ENCODE measurements at regions not wholly inside any gene's neighbourhood (a gene's known extent, or its start where the extent isn't known, plus 50 kb on each side); places are given as distances from the start of the nearest gene placed in this dataset.

DNA sequence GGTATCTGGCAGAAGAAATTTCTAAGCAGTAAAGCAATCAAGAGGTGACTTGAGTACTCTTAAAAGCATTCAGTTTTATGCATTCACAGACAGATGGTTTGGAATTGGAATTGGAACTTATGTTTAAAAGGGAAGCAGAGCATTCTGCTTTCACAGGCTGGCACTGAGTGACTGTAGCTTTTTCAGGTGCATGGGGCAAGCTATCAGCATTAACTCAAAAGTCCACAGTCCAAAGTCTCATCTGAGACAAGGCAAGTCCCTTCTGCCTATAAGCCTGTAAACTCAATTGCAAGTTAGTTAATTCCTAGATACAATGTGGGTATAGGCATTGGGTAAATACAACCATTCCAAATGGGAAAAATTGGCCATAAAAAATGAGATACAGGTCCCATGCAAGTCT, 1620.3 kb downstream of the MRPL39 start (continued):
- TF ChIP-seq ZNF462 (CRISPR knock-in tag; IDR thresholded peaks at IDR 0.05) (no peak), CTCF (conservative IDR thresholded peaks at IDR 0.05; ENCODE audit: low read depth in 2 of 2) (no peak), ETS1 (IDR thresholded peaks at IDR 0.05) (no peak), JUNB (IDR thresholded peaks at IDR 0.05; ENCODE audit: unreplicated experiment) (no peak), POLR2AphosphoS5 (IDR thresholded peaks at IDR 0.05; ENCODE audit: low read depth) (no peak)

GRCh38 chr21:23986214-23986613, 1621.1 kb downstream of the MRPL39 start:
- H4K20me1 ChIP-seq (replicated peaks; ENCODE audit: insufficient read depth) = no peaks in the 10 kb centered on the region
- no peak overlapping the region for H3K27ac Mint-ChIP-seq
- no peaks in the 10 kb centered on the region for H3K9me2 ChIP-seq (ENCODE audit: insufficient read depth)
- no peak overlapping the region for H2AFZ ChIP-seq
- no peaks in the 10 kb centered on the region for H3K36me3 ChIP-seq (ENCODE audit: insufficient read depth)
- H3K27ac ChIP-seq (ENCODE audit: low read depth) = no peak overlapping the region
- no peak overlapping the region for H3K4me3 Mint-ChIP-seq
- H3K4me3 ChIP-seq = no peak overlapping the region
- no peak for DNase-seq (ENCODE audit: low spot score)
- no peaks in the 10 kb centered on the region for H3F3A ChIP-seq (replicated peaks; ENCODE audit: low read depth)
- no peak for ATAC-seq
- no peaks in the 10 kb centered on the region for H3K4me1 ChIP-seq (ENCODE audit: insufficient read depth)
- H3K27me3 ChIP-seq (ENCODE audit: insufficient read depth) = no peaks in the 10 kb centered on the region
- no peaks in the 10 kb centered on the region for H3K79me2 ChIP-seq (replicated peaks; ENCODE audit: insufficient read depth)
- no peak overlapping the region for H3K4me2 ChIP-seq
- H3K27me3 Mint-ChIP-seq (ENCODE audit: insufficient read depth, low read depth, poor library complexity) = peaks cover 2% of the 10 kb centered on the region
- H3K4me1 Mint-ChIP-seq = no peaks in the 10 kb centered on the region
- H3K9me3 Mint-ChIP-seq = peaks cover 84% of the 10 kb centered on the region
- H3K36me3 Mint-ChIP-seq (ENCODE audit: low read depth) = peaks cover 27% of the 10 kb centered on the region
- no peak for TF ChIP-seq STAT1 (IDR thresholded peaks at IDR 0.05; ENCODE audit: unreplicated experiment)
- TF ChIP-seq POLR2AphosphoS5 (IDR thresholded peaks at IDR 0.05; ENCODE audit: low read depth) = no peak
- TF ChIP-seq ZNF462 (CRISPR knock-in tag; IDR thresholded peaks at IDR 0.05) = no peak
- no peak for TF ChIP-seq ZNF114 (CRISPR knock-in tag; IDR thresholded peaks at IDR 0.05)

All from GM23338 (cell line).